SIG-M5 treated with dmso at 0.1 percent for 504 hours (cell line): ENCODE measurements at regions not wholly inside any gene's neighbourhood (a gene's known extent, or its start where the extent isn't known, plus 50 kb on each side); places are given as distances from the start of the nearest gene placed in this dataset.

Experiments
- DNase-seq: peaks from one replicate; lab custom pipeline; 2025; ENCODE audit not compliant: unreplicated experiment; lab: John Stamatoyannopoulos, UW

- DNase-seq = no peak
Observed at GRCh38 chr12:107488666-107489065, 196.9 kb upstream of the PWP1 start.

GRCh38 chr12:107490010-107490409 is 195.6 kb upstream of the PWP1 start:
- no peak for DNase-seq

- no peak for DNase-seq
Observed at GRCh38 chr12:107491856-107492255, 193.7 kb upstream of the PWP1 start.

- DNase-seq = no peak
Observed at GRCh38 chr12:107492393-107493134, 193.0 kb upstream of the PWP1 start.

GRCh38 chr12:107493135-107493494 is 192.5 kb upstream of the PWP1 start:
- DNase-seq = no peak

- DNase-seq = no peak
Observed at GRCh38 chr12:107493666-107494065, 191.9 kb upstream of the PWP1 start.

GRCh38 chr12:107494331-107494730 is 191.3 kb upstream of the PWP1 start:
- no peak for DNase-seq

GRCh38 chr12:107495604-107496003 is 190.0 kb upstream of the PWP1 start:
- no peak for DNase-seq

GRCh38 chr12:107497231-107497630 is 188.4 kb upstream of the PWP1 start:
- DNase-seq = no peak

- DNase-seq = no peak
Observed at GRCh38 chr12:107500307-107500706, 185.3 kb upstream of the PWP1 start.

GRCh38 chr12:107501681-107502080 is 183.9 kb upstream of the PWP1 start:
- no peak for DNase-seq

- no peak for DNase-seq
Observed at GRCh38 chr12:107503129-107503855, 182.3 kb upstream of the PWP1 start.

GRCh38 chr12:107503887-107504885 is 181.4 kb upstream of the PWP1 start:
- DNase-seq = no peak

GRCh38 chr12:107509421-107509820 is 176.2 kb upstream of the PWP1 start:
- DNase-seq = no peak

GRCh38 chr12:107510211-107510610 is 175.4 kb upstream of the PWP1 start:
- DNase-seq = no peak

GRCh38 chr12:107511292-107511691 is 174.3 kb upstream of the PWP1 start:
- DNase-seq = no peak

- DNase-seq = no peak
Observed at GRCh38 chr12:107512391-107512790, 173.2 kb upstream of the PWP1 start.

- no peak for DNase-seq
Observed at GRCh38 chr12:107513184-107513583, 172.4 kb upstream of the PWP1 start.

GRCh38 chr12:107513636-107514400 is 171.8 kb upstream of the PWP1 start:
- no peak for DNase-seq

- peak; percentile 6 for DNase-seq
Observed at GRCh38 chr12:107514887-107515445, 170.6 kb upstream of the PWP1 start.
